Stimulated activated naive CD8-positive, alpha-beta T cell treated with anti-CD3 and anti-CD28 coated beads, Interleukin-15, Interleukin-2, amounts not matched to agents 100 ng/mL and 50 ng/mL, for 24 hours (primary cell): ENCODE measurements at regions not wholly inside any gene's neighbourhood (a gene's known extent, or its start where the extent isn't known, plus 50 kb on each side); places are given as distances from the start of the nearest gene placed in this dataset.

Experiments
- H3K27ac Mint-ChIP-seq: one replicate; pipeline ENCODE4 v1.8.0; 2021; ENCODE audit warnings: mild to moderate bottlenecking, mixed read lengths
- H3K27me3 Mint-ChIP-seq: one replicate; pipeline ENCODE4 v1.8.0; 2021; ENCODE audit warnings: mixed read lengths
- H3K36me3 Mint-ChIP-seq: one replicate; pipeline ENCODE4 v1.8.0; 2021; ENCODE audit warnings: low read depth, mixed read lengths
- H3K4me1 Mint-ChIP-seq: one replicate; pipeline ENCODE4 v1.8.0; 2021; ENCODE audit warnings: low read depth, mixed read lengths
- H3K4me3 Mint-ChIP-seq: one replicate; pipeline ENCODE4 v1.8.0; 2021; ENCODE audit warnings: mild to moderate bottlenecking, mixed read lengths
- H3K9me3 Mint-ChIP-seq: one replicate; pipeline ENCODE4 v1.8.0; 2021; ENCODE audit warnings: mixed read lengths

DNA sequence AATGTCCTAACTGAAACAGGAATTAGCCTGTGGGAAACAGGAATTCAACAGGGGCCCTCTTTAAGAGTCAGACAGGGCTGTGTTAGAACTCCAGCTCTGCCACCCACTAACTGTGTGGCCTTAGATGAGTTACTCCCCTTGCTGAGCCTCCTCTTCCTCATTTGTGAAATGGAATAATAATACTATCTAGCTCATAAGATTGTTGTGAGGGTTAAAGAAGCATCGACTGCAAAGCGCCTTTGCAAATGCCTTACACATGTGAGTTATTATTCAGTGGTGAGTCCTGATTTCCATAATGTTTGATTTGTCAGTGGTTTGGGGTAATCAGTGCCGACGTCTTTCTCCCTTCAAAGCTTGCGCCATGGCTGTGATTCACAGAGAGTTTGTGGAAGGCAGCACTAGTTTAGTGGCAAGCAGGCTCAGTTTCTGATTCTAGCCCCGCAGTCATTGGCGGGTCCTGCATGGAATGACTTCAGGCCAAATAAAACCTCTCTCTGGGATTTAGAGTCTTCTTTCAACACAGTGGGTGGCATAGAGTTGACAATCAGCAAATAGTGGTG, 388.5 kb downstream of the PLPP3 start:
- H3K4me1 Mint-ChIP-seq = no peaks in the 10 kb centered on the region
- H3K4me3 Mint-ChIP-seq = no peak overlapping the region
- no peak overlapping the region for H3K27ac Mint-ChIP-seq
- peaks cover 4% of the 10 kb centered on the region for H3K27me3 Mint-ChIP-seq
- no peaks in the 10 kb centered on the region for H3K9me3 Mint-ChIP-seq
- H3K36me3 Mint-ChIP-seq = no peaks in the 10 kb centered on the region

DNA sequence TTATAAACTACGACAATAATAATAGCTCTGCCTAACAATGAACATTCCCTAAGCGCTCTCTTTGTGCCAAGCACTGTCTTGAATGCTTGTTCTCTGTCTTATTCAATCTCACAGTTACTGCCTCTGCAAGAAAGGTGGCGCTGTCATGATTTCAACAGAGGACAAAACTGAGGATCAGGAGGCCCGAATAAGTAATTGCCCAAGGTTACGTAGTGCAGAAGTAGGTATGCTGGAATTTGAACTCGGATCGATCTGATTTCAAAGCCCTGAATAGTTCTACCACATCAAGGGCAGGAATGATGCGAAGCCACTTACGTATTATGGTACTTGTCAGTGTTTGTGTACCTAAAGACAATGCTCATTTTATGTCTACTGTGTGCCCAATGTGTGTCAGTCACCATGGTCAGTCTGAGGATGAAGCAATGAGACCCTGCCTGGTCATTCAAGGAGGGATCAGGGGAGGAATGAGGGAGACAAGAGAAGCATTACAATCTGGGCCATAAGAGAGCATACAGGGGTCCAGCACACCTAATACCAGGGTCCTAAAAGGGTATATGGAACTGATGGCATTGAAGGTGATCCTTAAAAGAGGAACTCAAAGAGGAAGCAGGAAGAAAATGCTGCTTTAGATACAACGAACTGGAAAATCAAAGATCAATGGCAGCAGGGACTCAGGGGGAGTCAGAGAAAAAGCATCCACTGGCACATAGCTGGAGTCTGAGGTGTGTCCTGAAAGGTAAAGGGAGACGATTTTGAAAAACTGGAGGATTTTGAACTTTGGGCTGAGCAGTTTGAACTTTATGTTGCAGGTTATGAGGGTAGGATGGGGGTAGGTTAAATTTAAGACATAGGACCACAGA, 389.2 kb downstream of the PLPP3 start:
- H3K27ac Mint-ChIP-seq = no peak overlapping the region
- no peak overlapping the region for H3K4me3 Mint-ChIP-seq
- no peaks in the 10 kb centered on the region for H3K4me1 Mint-ChIP-seq
- H3K36me3 Mint-ChIP-seq = no peaks in the 10 kb centered on the region
- H3K9me3 Mint-ChIP-seq = no peaks in the 10 kb centered on the region
- peaks cover 4% of the 10 kb centered on the region for H3K27me3 Mint-ChIP-seq

- peaks cover 4% of the 10 kb centered on the region for H3K27me3 Mint-ChIP-seq
- H3K36me3 Mint-ChIP-seq = no peaks in the 10 kb centered on the region
- H3K27ac Mint-ChIP-seq = no peak overlapping the region
- H3K4me1 Mint-ChIP-seq = no peaks in the 10 kb centered on the region
- no peak overlapping the region for H3K4me3 Mint-ChIP-seq
- no peaks in the 10 kb centered on the region for H3K9me3 Mint-ChIP-seq
These were observed 389.9 kb downstream of the PLPP3 start for GRCh38 chr1:56189454-56189853.

GRCh38 chr1:56188855-56189254, 390.5 kb downstream of the PLPP3 start:
- H3K27me3 Mint-ChIP-seq = peaks cover 4% of the 10 kb centered on the region
- H3K4me1 Mint-ChIP-seq = no peaks in the 10 kb centered on the region
- no peaks in the 10 kb centered on the region for H3K36me3 Mint-ChIP-seq
- H3K9me3 Mint-ChIP-seq = no peaks in the 10 kb centered on the region
- no peak overlapping the region for H3K4me3 Mint-ChIP-seq
- H3K27ac Mint-ChIP-seq = no peak overlapping the region

GRCh38 chr1:56188221-56188620, 391.1 kb downstream of the PLPP3 start:
- Mint-ChIP-seq H3K4me3 (no peak overlapping the region), H3K4me1 (no peaks in the 10 kb centered on the region), H3K36me3 (no peaks in the 10 kb centered on the region), H3K27me3 (peaks cover 4% of the 10 kb centered on the region), H3K27ac (no peak overlapping the region), H3K9me3 (no peaks in the 10 kb centered on the region)

DNA sequence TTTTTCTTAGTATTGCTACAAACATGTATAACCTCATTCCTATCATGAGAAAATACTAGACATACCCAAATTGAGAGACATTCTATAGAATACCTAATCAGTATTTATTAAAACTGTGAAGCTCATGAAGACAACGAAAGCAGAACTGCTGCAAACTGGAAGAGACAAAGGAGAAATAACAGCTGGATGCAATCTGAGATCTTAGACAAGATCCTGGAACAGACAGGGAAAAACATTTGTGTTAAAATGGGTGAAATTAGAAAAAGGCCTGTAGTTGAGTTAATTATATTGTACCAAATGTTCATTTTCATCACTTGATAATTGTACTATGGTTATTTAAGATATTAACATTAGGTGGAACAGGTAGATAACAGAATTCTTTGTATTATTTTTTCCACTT, 392.0 kb downstream of the PLPP3 start:
- no peaks in the 10 kb centered on the region for H3K36me3 Mint-ChIP-seq
- no peaks in the 10 kb centered on the region for H3K4me1 Mint-ChIP-seq
- H3K27me3 Mint-ChIP-seq = peaks cover 4% of the 10 kb centered on the region
- H3K27ac Mint-ChIP-seq = no peak overlapping the region
- H3K9me3 Mint-ChIP-seq = no peaks in the 10 kb centered on the region
- no peak overlapping the region for H3K4me3 Mint-ChIP-seq

GRCh38 chr1:56185493-56185892, 393.9 kb downstream of the PLPP3 start:
- no peak overlapping the region for H3K27ac Mint-ChIP-seq
- no peaks in the 10 kb centered on the region for H3K36me3 Mint-ChIP-seq
- H3K9me3 Mint-ChIP-seq = no peaks in the 10 kb centered on the region
- H3K4me1 Mint-ChIP-seq = no peaks in the 10 kb centered on the region
- H3K4me3 Mint-ChIP-seq = no peak overlapping the region
- peaks cover 4% of the 10 kb centered on the region for H3K27me3 Mint-ChIP-seq

DNA sequence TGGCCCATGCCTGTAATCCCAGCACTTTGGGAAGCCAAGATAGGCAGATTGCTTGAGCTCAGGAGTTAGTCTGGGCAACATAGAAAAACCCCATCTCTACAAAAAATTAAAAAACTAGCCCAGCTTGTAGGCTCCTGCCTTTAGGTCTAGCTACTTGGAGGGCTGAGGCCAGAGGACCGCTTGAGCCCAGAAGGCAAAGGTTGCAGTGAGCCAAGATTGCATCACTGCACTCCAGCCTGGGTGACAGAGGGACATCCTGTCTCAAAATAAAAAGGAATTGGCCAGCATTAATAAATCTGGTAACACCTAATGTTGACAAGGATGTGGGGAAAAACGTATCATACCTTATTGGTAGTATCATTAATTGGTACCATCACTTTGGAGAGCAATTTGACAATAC, 396.2 kb downstream of the PLPP3 start:
- no peaks in the 10 kb centered on the region for H3K27me3 Mint-ChIP-seq
- no peaks in the 10 kb centered on the region for H3K4me1 Mint-ChIP-seq
- no peak overlapping the region for H3K27ac Mint-ChIP-seq
- no peaks in the 10 kb centered on the region for H3K9me3 Mint-ChIP-seq
- H3K36me3 Mint-ChIP-seq = no peaks in the 10 kb centered on the region
- no peak overlapping the region for H3K4me3 Mint-ChIP-seq

DNA sequence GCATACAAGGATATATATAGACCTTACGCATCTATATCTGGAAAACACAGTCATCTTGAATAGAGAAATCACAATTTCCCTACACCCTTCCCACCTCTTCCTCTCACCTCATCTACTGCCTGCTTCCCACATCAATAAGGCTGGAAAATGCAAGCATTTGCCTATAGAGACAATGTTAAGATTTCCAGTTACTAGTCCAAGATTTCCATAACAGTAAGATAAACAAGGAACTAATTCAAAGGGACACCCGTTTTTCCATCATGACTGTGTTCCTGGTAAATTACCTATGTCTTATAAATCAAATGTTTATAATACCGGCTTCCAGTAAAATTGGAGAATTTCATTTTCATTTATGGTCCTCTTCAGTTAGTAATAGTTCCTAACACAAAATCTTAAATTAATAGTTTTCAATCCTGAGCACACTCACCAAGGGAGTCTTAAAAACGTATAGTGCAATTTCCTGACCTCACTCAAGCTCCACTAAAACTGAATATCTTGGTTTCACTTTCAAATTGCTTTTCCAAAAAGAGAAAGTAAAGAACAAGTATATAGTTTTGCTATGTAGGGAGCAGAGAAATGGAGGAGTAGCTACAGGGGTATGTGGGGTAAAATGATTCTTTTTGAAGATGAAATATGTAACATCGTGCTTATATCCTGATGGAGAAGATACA, 398.7 kb downstream of the PLPP3 start:
- no peaks in the 10 kb centered on the region for H3K9me3 Mint-ChIP-seq
- H3K36me3 Mint-ChIP-seq = no peaks in the 10 kb centered on the region
- H3K27me3 Mint-ChIP-seq = no peaks in the 10 kb centered on the region
- H3K27ac Mint-ChIP-seq = no peak overlapping the region
- H3K4me3 Mint-ChIP-seq = no peak overlapping the region
- H3K4me1 Mint-ChIP-seq = no peaks in the 10 kb centered on the region

- no peaks in the 10 kb centered on the region for H3K4me1 Mint-ChIP-seq
- no peaks in the 10 kb centered on the region for H3K36me3 Mint-ChIP-seq
- H3K9me3 Mint-ChIP-seq = no peaks in the 10 kb centered on the region
- no peaks in the 10 kb centered on the region for H3K27me3 Mint-ChIP-seq
- no peak overlapping the region for H3K27ac Mint-ChIP-seq
- no peak overlapping the region for H3K4me3 Mint-ChIP-seq
These were observed 399.8 kb downstream of the PLPP3 start for GRCh38 chr1:56179543-56179942.

DNA sequence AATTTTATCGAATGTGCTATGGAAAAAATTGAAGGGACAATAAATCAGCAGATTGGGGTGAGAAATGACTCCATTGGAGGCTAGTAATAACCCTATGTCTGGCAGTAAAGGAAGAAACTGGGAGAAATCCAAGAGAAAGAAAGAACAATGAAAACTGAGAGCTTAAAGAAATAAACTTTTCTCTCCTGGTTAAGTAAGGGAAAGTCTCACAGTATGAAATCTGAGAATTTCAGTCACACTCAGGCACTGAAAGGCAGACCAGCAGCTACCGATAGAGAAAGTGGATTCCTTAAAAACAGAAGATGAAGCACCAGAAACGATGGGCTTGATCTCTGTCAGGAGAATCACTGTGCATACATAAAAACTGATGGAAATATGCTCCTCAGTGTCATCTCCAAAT, 404.2 kb downstream of the PLPP3 start:
- Mint-ChIP-seq H3K27me3 (peaks cover 5% of the 10 kb centered on the region), H3K36me3 (no peaks in the 10 kb centered on the region), H3K4me1 (no peaks in the 10 kb centered on the region), H3K9me3 (no peaks in the 10 kb centered on the region), H3K27ac (no peak overlapping the region), H3K4me3 (no peak overlapping the region)

DNA sequence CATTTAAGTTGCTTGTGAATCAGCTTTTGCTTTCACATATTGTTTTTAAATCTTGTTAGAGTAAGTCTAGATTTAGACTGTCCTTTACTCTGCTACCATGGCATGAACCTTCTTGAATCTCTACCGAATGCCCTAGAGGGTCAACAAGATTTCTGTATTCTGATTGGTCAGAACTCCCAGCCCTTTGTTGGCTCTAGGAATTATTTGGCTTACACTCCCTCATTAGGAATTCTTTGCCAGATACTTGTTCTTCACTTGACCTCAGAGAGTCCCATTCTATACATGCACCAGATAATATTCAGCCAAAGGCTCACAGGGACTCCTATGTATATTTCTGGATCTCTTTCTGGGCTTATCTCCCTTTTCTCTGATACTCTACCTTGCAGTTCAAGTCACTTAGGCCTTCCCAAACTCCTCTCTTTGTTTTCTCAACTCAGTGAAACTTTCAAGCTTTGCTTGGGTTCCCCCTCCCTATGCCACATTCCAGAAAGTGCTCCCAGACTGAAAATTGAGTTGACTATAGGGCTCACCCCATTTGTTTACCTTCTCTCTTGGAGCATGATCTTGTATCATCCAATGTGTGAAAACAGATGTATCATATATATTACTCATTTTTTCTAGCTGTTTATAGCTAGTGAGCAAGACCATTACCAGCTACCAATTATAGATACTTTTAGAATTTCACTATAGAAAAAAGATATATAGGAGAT, 405.0 kb downstream of the PLPP3 start:
- peaks cover 5% of the 10 kb centered on the region for H3K27me3 Mint-ChIP-seq
- H3K4me3 Mint-ChIP-seq = no peak overlapping the region
- H3K4me1 Mint-ChIP-seq = no peaks in the 10 kb centered on the region
- no peaks in the 10 kb centered on the region for H3K9me3 Mint-ChIP-seq
- H3K27ac Mint-ChIP-seq = no peak overlapping the region
- no peaks in the 10 kb centered on the region for H3K36me3 Mint-ChIP-seq

DNA sequence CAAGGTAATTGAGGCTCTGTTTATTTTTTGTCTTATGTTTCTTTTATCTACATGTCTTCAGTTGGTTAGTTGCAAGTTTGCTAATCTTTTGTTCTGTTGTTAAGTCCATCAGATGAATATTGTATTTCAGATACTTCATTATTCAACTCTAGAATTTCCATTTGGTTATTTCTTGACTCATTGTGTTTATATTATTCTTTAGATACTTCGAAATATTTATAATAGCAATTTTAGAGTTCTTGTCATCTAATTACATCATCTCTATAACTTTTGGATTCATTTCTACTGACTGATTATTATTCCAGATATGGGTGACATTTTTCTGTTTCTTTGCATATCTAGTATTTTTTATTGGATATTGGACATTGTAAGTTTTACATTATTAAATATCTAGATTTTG, 405.6 kb downstream of the PLPP3 start:
- Mint-ChIP-seq H3K27ac (no peak overlapping the region), H3K9me3 (no peaks in the 10 kb centered on the region), H3K27me3 (peaks cover 5% of the 10 kb centered on the region), H3K36me3 (no peaks in the 10 kb centered on the region), H3K4me1 (no peaks in the 10 kb centered on the region), H3K4me3 (no peak overlapping the region)

- H3K4me1 Mint-ChIP-seq = no peaks in the 10 kb centered on the region
- no peaks in the 10 kb centered on the region for H3K9me3 Mint-ChIP-seq
- no peak overlapping the region for H3K4me3 Mint-ChIP-seq
- no peak overlapping the region for H3K27ac Mint-ChIP-seq
- no peaks in the 10 kb centered on the region for H3K36me3 Mint-ChIP-seq
- H3K27me3 Mint-ChIP-seq = peaks cover 11% of the 10 kb centered on the region
These were observed 407.7 kb downstream of the PLPP3 start for GRCh38 chr1:56171670-56172069.

DNA sequence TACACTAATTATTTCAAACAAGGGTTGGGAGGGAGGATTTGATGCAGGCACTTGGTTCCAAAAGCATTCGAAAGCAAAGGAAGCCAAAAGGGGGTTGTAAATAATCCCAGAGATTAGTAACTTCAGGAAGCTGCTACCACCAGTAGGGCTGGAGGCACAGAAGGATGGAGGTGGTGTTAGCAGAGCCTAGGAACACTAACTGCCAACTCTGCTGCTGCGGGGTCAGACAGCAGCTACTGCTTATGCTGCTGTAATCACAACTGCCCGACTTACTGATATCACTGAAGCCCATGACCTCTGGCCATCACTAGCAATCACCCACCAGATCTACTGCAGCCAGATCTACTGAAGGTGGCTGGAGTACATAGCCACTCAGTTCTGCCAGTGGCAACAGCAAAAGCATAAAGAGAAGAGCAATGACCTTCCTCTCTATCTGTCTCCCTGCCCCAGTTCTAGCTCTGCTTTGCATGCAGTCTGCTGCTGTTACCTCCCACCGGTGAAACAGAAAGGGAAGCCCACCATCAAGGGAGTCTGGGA, 408.5 kb downstream of the PLPP3 start:
- no peak overlapping the region for H3K27ac Mint-ChIP-seq
- no peaks in the 10 kb centered on the region for H3K9me3 Mint-ChIP-seq
- no peak overlapping the region for H3K4me3 Mint-ChIP-seq

More for the DNA sequence above, 408.5 kb downstream of the PLPP3 start:
- no peaks in the 10 kb centered on the region for H3K36me3 Mint-ChIP-seq
- H3K27me3 Mint-ChIP-seq = peaks cover 11% of the 10 kb centered on the region
- H3K4me1 Mint-ChIP-seq = no peaks in the 10 kb centered on the region
